Testis (tissue), 2 donors: ENCODE measurements at regions not wholly inside any gene's neighbourhood (a gene's known extent, or its start where the extent isn't known, plus 50 kb on each side); places are given as distances from the start of the nearest gene placed in this dataset.

Experiments used
- POLR2A ChIP-seq: fragments of 450-650 bp; IDR thresholded peaks from one replicate; pipeline ENCODE4 v1.6.1; 2017; ENCODE audit warnings: antibody characterized with exemption, mild to moderate bottlenecking, moderate library complexity
- TF ChIP-seq, protein P1 (sequence below), 3 experiments: fragments of 450-650 bp in 2 of 3; fragments of 200-600 bp in 1 of 3; sonication (generic) in 1 of 3; IDR thresholded peaks; one replicate each; pipeline ENCODE4 v1.5.1; 2016 to 2019; ENCODE audit warnings: antibody characterized with exemption in 3 of 3, mild to moderate bottlenecking in 2 of 3, moderate library complexity in 1 of 3

DNA sequence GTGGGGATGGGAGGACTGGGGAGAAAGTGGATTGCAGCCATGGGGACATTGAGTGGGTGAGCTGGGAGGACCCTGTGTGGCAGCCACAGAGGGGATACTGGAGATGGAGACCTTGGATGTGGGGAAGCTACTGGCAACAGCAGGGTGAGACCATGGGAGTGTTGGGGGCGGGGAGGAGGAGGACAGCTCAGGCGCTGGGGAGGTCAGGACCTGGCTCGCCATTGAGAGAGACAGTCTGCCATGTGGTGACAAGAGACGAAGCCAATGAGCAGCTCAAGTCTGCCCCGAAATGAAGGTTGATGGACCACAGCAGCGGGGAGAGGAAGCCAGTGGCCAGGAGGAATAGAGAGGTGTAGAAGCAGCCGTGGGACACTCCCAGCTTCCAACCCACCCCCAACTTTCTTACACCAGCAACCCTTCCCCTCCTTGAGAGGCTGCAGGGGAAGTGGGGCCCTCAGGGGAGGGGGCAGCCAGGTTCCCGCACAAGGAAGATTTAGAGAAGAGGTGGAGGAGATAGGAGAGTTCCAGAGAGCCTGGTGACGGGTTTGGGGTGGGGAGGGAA is 118.1 kb downstream of the ASB7 start:
- TF ChIP-seq, protein P1, sequence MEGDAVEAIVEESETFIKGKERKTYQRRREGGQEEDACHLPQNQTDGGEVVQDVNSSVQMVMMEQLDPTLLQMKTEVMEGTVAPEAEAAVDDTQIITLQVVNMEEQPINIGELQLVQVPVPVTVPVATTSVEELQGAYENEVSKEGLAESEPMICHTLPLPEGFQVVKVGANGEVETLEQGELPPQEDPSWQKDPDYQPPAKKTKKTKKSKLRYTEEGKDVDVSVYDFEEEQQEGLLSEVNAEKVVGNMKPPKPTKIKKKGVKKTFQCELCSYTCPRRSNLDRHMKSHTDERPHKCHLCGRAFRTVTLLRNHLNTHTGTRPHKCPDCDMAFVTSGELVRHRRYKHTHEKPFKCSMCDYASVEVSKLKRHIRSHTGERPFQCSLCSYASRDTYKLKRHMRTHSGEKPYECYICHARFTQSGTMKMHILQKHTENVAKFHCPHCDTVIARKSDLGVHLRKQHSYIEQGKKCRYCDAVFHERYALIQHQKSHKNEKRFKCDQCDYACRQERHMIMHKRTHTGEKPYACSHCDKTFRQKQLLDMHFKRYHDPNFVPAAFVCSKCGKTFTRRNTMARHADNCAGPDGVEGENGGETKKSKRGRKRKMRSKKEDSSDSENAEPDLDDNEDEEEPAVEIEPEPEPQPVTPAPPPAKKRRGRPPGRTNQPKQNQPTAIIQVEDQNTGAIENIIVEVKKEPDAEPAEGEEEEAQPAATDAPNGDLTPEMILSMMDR (IDR thresholded peaks at IDR 0.05): no peak
- no peak for TF ChIP-seq POLR2A
